ENCODE measurements at regions not wholly inside any gene's neighbourhood (a gene's known extent, or its start where the extent isn't known, plus 50 kb on each side); places are given as distances from the start of the nearest gene placed in this dataset.
A peak's percentile ranks its signal among the peaks of the same experiment; 100 is the strongest.

GRCh38 chr11:28412029-28412428 lies 303.8 kb downstream of the METTL15 start:
- Histone ChIP-seq H3K27me3 (ENCODE audit: low read length) (no peaks in the 10 kb centered on the region), H3K4me3 (ENCODE audit: low read length) (no peak overlapping the region), H3K79me2 (ENCODE audit: low read length) (no peaks in the 10 kb centered on the region), H3K36me3 (ENCODE audit: low read depth, low read length) (no peaks in the 10 kb centered on the region), H3K27ac (ENCODE audit: low read length) (no peak overlapping the region), H3K9me3 (ENCODE audit: low read length) (no peaks in the 10 kb centered on the region), H3K4me1 (ENCODE audit: insufficient read depth, low read length) (no peaks in the 10 kb centered on the region), H3F3A (ENCODE audit: low read length, unreplicated experiment) (no peaks in the 10 kb centered on the region), H3K9ac (ENCODE audit: low read length) (no peak overlapping the region), H3K9me2 (replicated peaks; ENCODE audit: low read length) (no peaks in the 10 kb centered on the region), H2AFZ (ENCODE audit: low read length) (no peak overlapping the region), H4K20me1 (ENCODE audit: low read length) (no peaks in the 10 kb centered on the region), H3K4me2 (ENCODE audit: low read length) (no peak overlapping the region)
- intact Hi-C loops (cut with micrococcal nuclease), result no loop called here
- ATAC-seq, result no peak
- CTCF ChIA-PET, result no interaction called here
- POLR2A ChIA-PET (ENCODE audit: unreplicated experiment), result no interaction called here
- no peak for DNase-seq
- TF ChIP-seq EZH2phosphoT487 (IDR thresholded peaks at IDR 0.05; ENCODE audit: borderline replicate concordance, low read length), result no peak
- TF ChIP-seq, protein P1, sequence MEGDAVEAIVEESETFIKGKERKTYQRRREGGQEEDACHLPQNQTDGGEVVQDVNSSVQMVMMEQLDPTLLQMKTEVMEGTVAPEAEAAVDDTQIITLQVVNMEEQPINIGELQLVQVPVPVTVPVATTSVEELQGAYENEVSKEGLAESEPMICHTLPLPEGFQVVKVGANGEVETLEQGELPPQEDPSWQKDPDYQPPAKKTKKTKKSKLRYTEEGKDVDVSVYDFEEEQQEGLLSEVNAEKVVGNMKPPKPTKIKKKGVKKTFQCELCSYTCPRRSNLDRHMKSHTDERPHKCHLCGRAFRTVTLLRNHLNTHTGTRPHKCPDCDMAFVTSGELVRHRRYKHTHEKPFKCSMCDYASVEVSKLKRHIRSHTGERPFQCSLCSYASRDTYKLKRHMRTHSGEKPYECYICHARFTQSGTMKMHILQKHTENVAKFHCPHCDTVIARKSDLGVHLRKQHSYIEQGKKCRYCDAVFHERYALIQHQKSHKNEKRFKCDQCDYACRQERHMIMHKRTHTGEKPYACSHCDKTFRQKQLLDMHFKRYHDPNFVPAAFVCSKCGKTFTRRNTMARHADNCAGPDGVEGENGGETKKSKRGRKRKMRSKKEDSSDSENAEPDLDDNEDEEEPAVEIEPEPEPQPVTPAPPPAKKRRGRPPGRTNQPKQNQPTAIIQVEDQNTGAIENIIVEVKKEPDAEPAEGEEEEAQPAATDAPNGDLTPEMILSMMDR (conservative IDR thresholded peaks at IDR 0.05; ENCODE audit: low read depth, low read length), result no peak
- TF ChIP-seq EZH2 (IDR thresholded peaks at IDR 0.05; ENCODE audit: low read length, unreplicated experiment), result no peak
- BruUV-seq (replicated peaks), result no TSS peak

DNA sequence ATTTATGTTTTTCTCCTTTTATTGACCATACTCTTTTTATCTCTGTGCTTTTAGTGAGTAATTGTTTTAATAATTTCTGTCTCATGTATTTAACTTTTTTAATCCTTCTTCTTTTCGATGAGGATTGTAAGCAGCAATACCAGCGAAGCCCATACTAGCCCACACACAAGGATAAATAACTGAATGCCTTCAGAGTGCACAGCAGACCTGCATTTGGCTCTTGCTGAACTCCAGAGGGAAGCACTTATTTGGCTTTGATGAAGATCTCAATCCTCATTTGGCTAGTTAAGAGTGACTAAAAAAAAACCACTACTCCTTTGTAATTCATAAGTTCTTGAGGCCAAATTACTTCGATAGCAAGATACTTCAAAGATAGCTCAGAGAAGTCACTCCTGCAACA lies 293.3 kb downstream of the METTL15 start:
- BruUV-seq (replicated peaks), result no TSS peak
- no peaks in the 10 kb centered on the region for H3K9me2 ChIP-seq (replicated peaks; ENCODE audit: low read length)
- intact Hi-C loops (cut with micrococcal nuclease), result no loop called here
- H3K27ac ChIP-seq (ENCODE audit: low read length), result no peak overlapping the region
- H3K9me3 ChIP-seq (ENCODE audit: low read length), result no peaks in the 10 kb centered on the region
- no peak overlapping the region for H2AFZ ChIP-seq (ENCODE audit: low read length)
- no peaks in the 10 kb centered on the region for H4K20me1 ChIP-seq (ENCODE audit: low read length)
- H3K79me2 ChIP-seq (ENCODE audit: low read length), result no peaks in the 10 kb centered on the region
- TF ChIP-seq EZH2 (IDR thresholded peaks at IDR 0.05; ENCODE audit: low read length, unreplicated experiment) (no peak), EZH2phosphoT487 (IDR thresholded peaks at IDR 0.05; ENCODE audit: borderline replicate concordance, low read length) (no peak)
- TF ChIP-seq, protein P1 (conservative IDR thresholded peaks at IDR 0.05; ENCODE audit: low read depth, low read length), result no peak
- POLR2A ChIA-PET (ENCODE audit: unreplicated experiment), result no interaction called here
- CTCF ChIA-PET, result no interaction called here
- no peaks in the 10 kb centered on the region for H3F3A ChIP-seq (ENCODE audit: low read length, unreplicated experiment)
- no peak for DNase-seq
- H3K4me2 ChIP-seq (ENCODE audit: low read length), result no peak overlapping the region
- no peaks in the 10 kb centered on the region for H3K4me1 ChIP-seq (ENCODE audit: insufficient read depth, low read length)
- no peak overlapping the region for H3K4me3 ChIP-seq (ENCODE audit: low read length)
- H3K36me3 ChIP-seq (ENCODE audit: low read depth, low read length), result no peaks in the 10 kb centered on the region
- H3K27me3 ChIP-seq (ENCODE audit: low read length), result no peaks in the 10 kb centered on the region
- H3K9ac ChIP-seq (ENCODE audit: low read length), result no peak overlapping the region
- ATAC-seq, result no peak

- Histone ChIP-seq H3K79me2 (ENCODE audit: low read length) (no peaks in the 10 kb centered on the region), H3K9me3 (ENCODE audit: low read length) (no peaks in the 10 kb centered on the region), H3K4me2 (ENCODE audit: low read length) (no peak overlapping the region), H2AFZ (ENCODE audit: low read length) (no peak overlapping the region), H3K27ac (ENCODE audit: low read length) (no peak overlapping the region), H3K9ac (ENCODE audit: low read length) (no peak overlapping the region), H3K4me3 (ENCODE audit: low read length) (no peak overlapping the region), H4K20me1 (ENCODE audit: low read length) (no peaks in the 10 kb centered on the region), H3K4me1 (ENCODE audit: insufficient read depth, low read length) (no peaks in the 10 kb centered on the region), H3K27me3 (ENCODE audit: low read length) (no peaks in the 10 kb centered on the region), H3K9me2 (replicated peaks; ENCODE audit: low read length) (no peaks in the 10 kb centered on the region), H3K36me3 (ENCODE audit: low read depth, low read length) (no peaks in the 10 kb centered on the region), H3F3A (ENCODE audit: low read length, unreplicated experiment) (no peaks in the 10 kb centered on the region)
- intact Hi-C loops (cut with micrococcal nuclease), result no loop called here
- no TSS peak for BruUV-seq (replicated peaks)
- DNase-seq, result peak; percentile 33
- ChIA-PET CTCF (no interaction called here), POLR2A (ENCODE audit: unreplicated experiment) (no interaction called here)
- TF ChIP-seq EZH2 (IDR thresholded peaks at IDR 0.05; ENCODE audit: low read length, unreplicated experiment), result no peak
- TF ChIP-seq, protein P1 (conservative IDR thresholded peaks at IDR 0.05; ENCODE audit: low read depth, low read length), result no peak
- TF ChIP-seq EZH2phosphoT487 (IDR thresholded peaks at IDR 0.05; ENCODE audit: borderline replicate concordance, low read length), result no peak
- ATAC-seq, result peak; percentile 45; the same call in 1 of the 2 replicates
Observed at GRCh38 chr11:28400331-28401100, 292.3 kb downstream of the METTL15 start.
